ENCODE measurements at regions not wholly inside any gene's neighbourhood (a gene's known extent, or its start where the extent isn't known, plus 50 kb on each side); places are given as distances from the start of the nearest gene placed in this dataset.

DNA sequence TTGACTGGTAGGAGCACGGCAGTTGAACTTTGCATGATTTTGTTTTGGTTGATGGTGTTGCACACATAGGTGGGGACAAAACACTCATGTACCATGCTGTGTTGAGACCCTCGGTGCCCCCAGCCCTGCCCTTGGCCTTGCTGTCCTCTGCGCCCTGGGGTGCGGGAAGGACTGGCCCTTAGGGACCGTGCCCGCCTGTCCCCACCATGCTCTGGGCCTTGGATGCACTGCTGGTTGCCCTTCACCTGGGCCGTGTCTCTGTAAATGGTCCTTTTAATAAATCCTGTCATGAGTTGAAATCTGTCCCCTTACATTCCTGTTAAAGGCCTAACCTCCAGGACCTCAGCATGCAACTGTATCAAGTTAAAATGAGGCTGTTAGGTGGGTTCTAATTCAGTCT, 102.3 kb upstream of the ANO1 start:
- TF ChIP-seq POLR2A (IDR thresholded peaks at IDR 0.05) (no peak), EP300 (IDR thresholded peaks at IDR 0.05) (no peak)

All from sigmoid colon (tissue), 4 donors.